ENCODE measurements at regions not wholly inside any gene's neighbourhood (a gene's known extent, or its start where the extent isn't known, plus 50 kb on each side); places are given as distances from the start of the nearest gene placed in this dataset.

GRCh38 chr10:21158301-21158700 is 261.2 kb upstream of the NEBL start:
- TF ChIP-seq CTCF (IDR thresholded peaks at IDR 0.05) (no peak), POLR2A (IDR thresholded peaks at IDR 0.05) (no peak), POLR2AphosphoS5 (IDR thresholded peaks at IDR 0.05) (no peak)
